ENCODE measurements at regions not wholly inside any gene's neighbourhood (a gene's known extent, or its start where the extent isn't known, plus 50 kb on each side); places are given as distances from the start of the nearest gene placed in this dataset.
"Not testable (repeated sequence)": the region's sequence is repeated elsewhere in the genome, so short reads cannot be mapped to it uniquely, and the experiment has no call there.

DNA sequence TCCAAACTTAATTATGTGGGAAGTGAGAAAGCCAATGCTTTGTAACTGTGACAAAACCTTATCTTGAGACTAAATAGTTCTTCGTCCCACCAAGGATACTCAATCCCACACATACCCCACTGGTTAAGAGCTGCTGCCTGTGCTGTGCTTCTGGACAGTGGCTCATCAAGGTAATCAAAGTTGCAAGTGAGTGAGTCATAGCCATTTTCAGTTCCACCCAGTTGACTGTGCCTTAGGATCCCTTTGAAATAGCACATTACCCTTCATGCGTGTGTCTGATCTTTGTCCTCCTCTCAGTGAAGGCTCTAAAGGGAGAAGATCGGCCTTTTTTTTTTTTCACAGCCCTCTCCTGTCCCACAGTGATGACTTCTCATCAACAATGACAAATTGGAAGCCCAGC is 706.0 kb upstream of the AUTS2 start:
- ChIA-PET POLR2A (no interaction called here), CTCF (no interaction called here)
- Histone ChIP-seq H3K4me3 (ENCODE audit: low read depth, low read length) (no peak overlapping the region), H3K27ac (ENCODE audit: extremely low read depth, low read depth, low read length) (no peak overlapping the region), H3K36me3 (ENCODE audit: control insufficient read depth in 2 of 2, insufficient read depth in 1 of 2, low read length in 2 of 2) (no peaks in the 10 kb centered on the region), H3K4me1 (ENCODE audit: control insufficient read depth, insufficient read depth, low read length) (no peaks in the 10 kb centered on the region), H3K9me3 (ENCODE audit: control insufficient read depth, insufficient read depth, low read depth, low read length) (no peaks in the 10 kb centered on the region)
- TF ChIP-seq SP3 (tag by site-specific recombination; IDR thresholded peaks at IDR 0.05), result no peak
- no peak for TF ChIP-seq ZNF24 (tag by site-specific recombination; IDR thresholded peaks at IDR 0.05)
- no peak for TF ChIP-seq ZNF140 (tag by site-specific recombination; IDR thresholded peaks at IDR 0.05)
- peak; percentile 39; the same call in 1 of the 2 replicates for TF ChIP-seq EGR2 (tag by site-specific recombination; IDR thresholded peaks at IDR 0.05; ENCODE audit: low read depth)

DNA sequence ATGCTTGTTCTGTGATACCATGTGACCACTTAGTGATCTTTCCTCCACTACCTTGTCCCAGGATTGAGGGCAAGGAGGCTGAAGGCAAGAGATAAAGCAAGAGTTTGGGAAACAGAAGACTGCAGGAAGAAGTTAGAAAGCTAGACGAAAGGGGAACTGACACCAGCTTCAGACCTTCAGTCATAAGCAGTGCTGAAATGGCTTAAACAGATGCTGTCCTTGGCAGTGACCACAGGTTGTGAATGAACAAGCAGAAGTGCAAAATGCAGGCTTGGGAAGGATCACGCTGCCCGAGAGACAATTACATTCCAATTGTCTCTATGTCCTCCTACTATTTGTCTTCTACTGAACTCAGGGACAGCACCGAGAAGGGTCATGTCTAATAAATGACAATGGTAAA is 704.9 kb upstream of the AUTS2 start:
- POLR2A ChIA-PET, result no interaction called here
- CTCF ChIA-PET, result no interaction called here

DNA sequence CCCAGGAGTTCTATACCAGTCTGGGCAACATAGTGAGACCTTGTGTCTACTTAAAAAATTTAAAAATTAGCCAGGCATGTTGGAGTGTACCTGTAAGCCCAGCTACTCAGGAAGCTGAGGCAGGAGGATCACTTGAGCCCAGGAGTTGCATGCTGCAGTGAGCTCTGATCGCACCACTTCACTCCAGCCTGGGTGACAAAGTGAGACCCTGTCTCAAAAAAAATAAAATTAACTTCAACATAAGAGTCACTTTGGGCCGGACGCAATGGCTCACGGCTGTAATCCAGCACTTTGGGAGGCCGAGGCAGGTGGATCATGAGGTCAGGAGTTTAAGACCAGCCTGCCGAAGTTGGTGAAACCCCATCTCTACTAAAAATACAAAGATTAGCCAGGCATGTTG is 699.1 kb upstream of the AUTS2 start:
- POLR2A ChIA-PET; H3K4me3 ChIP-seq (ENCODE audit: low read depth, low read length); H3K4me1 ChIP-seq (ENCODE audit: control insufficient read depth, insufficient read depth, low read length); H3K9me3 ChIP-seq (ENCODE audit: control insufficient read depth, insufficient read depth, low read depth, low read length); H3K36me3 ChIP-seq (ENCODE audit: control insufficient read depth in 2 of 2, insufficient read depth in 1 of 2, low read length in 2 of 2); H3K27ac ChIP-seq (ENCODE audit: extremely low read depth, low read depth, low read length): not testable (repeated sequence)
- CTCF ChIA-PET, result interaction anchor here (0.6 kb wide), 1 partner anchor 837 kb away, joined by 3 read pairs; no protein-coding TSS in a partner anchor

More for the DNA sequence above, 704.9 kb upstream of the AUTS2 start:
- TF ChIP-seq, protein P1, sequence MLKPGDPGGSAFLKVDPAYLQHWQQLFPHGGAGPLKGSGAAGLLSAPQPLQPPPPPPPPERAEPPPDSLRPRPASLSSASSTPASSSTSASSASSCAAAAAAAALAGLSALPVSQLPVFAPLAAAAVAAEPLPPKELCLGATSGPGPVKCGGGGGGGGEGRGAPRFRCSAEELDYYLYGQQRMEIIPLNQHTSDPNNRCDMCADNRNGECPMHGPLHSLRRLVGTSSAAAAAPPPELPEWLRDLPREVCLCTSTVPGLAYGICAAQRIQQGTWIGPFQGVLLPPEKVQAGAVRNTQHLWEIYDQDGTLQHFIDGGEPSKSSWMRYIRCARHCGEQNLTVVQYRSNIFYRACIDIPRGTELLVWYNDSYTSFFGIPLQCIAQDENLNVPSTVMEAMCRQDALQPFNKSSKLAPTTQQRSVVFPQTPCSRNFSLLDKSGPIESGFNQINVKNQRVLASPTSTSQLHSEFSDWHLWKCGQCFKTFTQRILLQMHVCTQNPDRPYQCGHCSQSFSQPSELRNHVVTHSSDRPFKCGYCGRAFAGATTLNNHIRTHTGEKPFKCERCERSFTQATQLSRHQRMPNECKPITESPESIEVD (tag by site-specific recombination; IDR thresholded peaks at IDR 0.05), result no peak
- TF ChIP-seq ZBTB1 (tag by site-specific recombination; IDR thresholded peaks at IDR 0.05) (no peak), ZNF221 (tag by site-specific recombination; IDR thresholded peaks at IDR 0.05; ENCODE audit: borderline replicate concordance) (no peak), ZNF302 (tag by site-specific recombination; IDR thresholded peaks at IDR 0.05; ENCODE audit: low read depth) (no peak), ZNF174 (tag by site-specific recombination; IDR thresholded peaks at IDR 0.05) (no peak), ZNF366 (tag by site-specific recombination; conservative IDR thresholded peaks at IDR 0.05) (no peak), ZNF791 (tag by site-specific recombination; IDR thresholded peaks at IDR 0.05) (no peak), ZNF169 (tag by site-specific recombination; IDR thresholded peaks at IDR 0.05) (no peak), ZNF544 (tag by site-specific recombination; IDR thresholded peaks at IDR 0.05) (no peak), ZNF274 (IDR thresholded peaks at IDR 0.05; ENCODE audit: low read length) (no peak), ZNF274 (tag by site-specific recombination; IDR thresholded peaks at IDR 0.05; ENCODE audit: borderline replicate concordance) (no peak)
- TF ChIP-seq, protein P2, sequence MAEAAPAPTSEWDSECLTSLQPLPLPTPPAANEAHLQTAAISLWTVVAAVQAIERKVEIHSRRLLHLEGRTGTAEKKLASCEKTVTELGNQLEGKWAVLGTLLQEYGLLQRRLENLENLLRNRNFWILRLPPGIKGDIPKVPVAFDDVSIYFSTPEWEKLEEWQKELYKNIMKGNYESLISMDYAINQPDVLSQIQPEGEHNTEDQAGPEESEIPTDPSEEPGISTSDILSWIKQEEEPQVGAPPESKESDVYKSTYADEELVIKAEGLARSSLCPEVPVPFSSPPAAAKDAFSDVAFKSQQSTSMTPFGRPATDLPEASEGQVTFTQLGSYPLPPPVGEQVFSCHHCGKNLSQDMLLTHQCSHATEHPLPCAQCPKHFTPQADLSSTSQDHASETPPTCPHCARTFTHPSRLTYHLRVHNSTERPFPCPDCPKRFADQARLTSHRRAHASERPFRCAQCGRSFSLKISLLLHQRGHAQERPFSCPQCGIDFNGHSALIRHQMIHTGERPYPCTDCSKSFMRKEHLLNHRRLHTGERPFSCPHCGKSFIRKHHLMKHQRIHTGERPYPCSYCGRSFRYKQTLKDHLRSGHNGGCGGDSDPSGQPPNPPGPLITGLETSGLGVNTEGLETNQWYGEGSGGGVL (tag by site-specific recombination; IDR thresholded peaks at IDR 0.05), result no peak
- Histone ChIP-seq H3K4me1 (ENCODE audit: control insufficient read depth, insufficient read depth, low read length) (no peaks in the 10 kb centered on the region), H3K4me3 (ENCODE audit: low read depth, low read length) (no peak overlapping the region), H3K9me3 (ENCODE audit: control insufficient read depth, insufficient read depth, low read depth, low read length) (no peaks in the 10 kb centered on the region), H3K36me3 (ENCODE audit: control insufficient read depth in 2 of 2, insufficient read depth in 1 of 2, low read length in 2 of 2) (no peaks in the 10 kb centered on the region), H3K27ac (ENCODE audit: extremely low read depth, low read depth, low read length) (no peak overlapping the region)

DNA sequence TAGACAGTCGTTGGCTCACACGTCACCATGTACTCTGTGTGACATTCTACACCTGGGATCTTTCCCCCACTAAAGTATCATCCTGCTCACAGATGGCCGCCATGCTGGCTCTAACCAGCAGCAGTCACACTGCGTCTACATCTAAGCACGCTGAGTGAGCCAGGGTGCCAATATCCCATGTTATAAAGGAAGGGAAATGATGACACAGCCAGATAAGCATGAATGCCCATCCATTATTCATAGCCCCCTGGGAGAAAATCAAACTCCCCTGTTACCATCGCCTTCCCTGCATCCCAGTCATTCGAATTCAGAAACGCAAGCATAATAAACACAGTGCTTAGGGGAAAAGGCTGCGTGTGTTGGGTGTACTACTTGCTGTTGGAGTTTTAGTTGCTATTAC is 698.2 kb upstream of the AUTS2 start:
- ChIA-PET POLR2A (no interaction called here), CTCF (no interaction called here)
- Histone ChIP-seq H3K36me3 (ENCODE audit: control insufficient read depth in 2 of 2, insufficient read depth in 1 of 2, low read length in 2 of 2) (no peaks in the 10 kb centered on the region), H3K9me3 (ENCODE audit: control insufficient read depth, insufficient read depth, low read depth, low read length) (no peaks in the 10 kb centered on the region), H3K27ac (ENCODE audit: extremely low read depth, low read depth, low read length) (no peak overlapping the region), H3K4me1 (ENCODE audit: control insufficient read depth, insufficient read depth, low read length) (no peaks in the 10 kb centered on the region), H3K4me3 (ENCODE audit: low read depth, low read length) (no peak overlapping the region)
- TF ChIP-seq, protein P3, sequence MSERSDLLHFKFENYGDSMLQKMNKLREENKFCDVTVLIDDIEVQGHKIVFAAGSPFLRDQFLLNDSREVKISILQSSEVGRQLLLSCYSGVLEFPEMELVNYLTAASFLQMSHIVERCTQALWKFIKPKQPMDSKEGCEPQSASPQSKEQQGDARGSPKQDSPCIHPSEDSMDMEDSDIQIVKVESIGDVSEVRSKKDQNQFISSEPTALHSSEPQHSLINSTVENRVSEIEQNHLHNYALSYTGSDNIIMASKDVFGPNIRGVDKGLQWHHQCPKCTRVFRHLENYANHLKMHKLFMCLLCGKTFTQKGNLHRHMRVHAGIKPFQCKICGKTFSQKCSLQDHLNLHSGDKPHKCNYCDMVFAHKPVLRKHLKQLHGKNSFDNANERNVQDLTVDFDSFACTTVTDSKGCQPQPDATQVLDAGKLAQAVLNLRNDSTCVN (tag by site-specific recombination; optimal IDR thresholded peaks at IDR 0.05), result no peak
- no peak for TF ChIP-seq ZNF138 (tag by site-specific recombination; IDR thresholded peaks at IDR 0.05; ENCODE audit: borderline replicate concordance)
- TF ChIP-seq, protein P4, sequence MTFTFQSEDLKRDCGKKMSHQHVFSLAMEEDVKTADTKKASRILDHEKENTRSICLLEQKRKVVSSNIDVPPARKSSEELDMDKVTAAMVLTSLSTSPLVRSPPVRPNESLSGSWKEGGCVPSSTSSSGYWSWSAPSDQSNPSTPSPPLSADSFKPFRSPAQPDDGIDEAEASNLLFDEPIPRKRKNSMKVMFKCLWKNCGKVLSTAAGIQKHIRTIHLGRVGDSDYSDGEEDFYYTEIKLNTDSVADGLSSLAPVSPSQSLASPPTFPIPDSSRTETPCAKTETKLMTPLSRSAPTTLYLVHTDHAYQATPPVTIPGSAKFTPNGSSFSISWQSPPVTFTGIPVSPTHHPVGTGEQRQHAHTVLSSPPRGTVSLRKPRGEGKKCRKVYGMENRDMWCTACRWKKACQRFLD (tag by site-specific recombination; IDR thresholded peaks at IDR 0.05), result no peak
- no peak for TF ChIP-seq ZBTB7A (tag by site-specific recombination; IDR thresholded peaks at IDR 0.05; ENCODE audit: low read depth)
- TF ChIP-seq ZNF157 (tag by site-specific recombination; IDR thresholded peaks at IDR 0.05), result no peak
- no peak for TF ChIP-seq ZNF654 (tag by site-specific recombination; IDR thresholded peaks at IDR 0.05; ENCODE audit: low read depth)
- TF ChIP-seq, protein P5, sequence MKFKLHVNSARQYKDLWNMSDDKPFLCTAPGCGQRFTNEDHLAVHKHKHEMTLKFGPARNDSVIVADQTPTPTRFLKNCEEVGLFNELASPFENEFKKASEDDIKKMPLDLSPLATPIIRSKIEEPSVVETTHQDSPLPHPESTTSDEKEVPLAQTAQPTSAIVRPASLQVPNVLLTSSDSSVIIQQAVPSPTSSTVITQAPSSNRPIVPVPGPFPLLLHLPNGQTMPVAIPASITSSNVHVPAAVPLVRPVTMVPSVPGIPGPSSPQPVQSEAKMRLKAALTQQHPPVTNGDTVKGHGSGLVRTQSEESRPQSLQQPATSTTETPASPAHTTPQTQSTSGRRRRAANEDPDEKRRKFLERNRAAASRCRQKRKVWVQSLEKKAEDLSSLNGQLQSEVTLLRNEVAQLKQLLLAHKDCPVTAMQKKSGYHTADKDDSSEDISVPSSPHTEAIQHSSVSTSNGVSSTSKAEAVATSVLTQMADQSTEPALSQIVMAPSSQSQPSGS (tag by site-specific recombination; IDR thresholded peaks at IDR 0.05; ENCODE audit: low read depth), result no peak

Measured in HEK293 (cell line).